WTC11 (cell line): ENCODE measurements at regions not wholly inside any gene's neighbourhood (a gene's known extent, or its start where the extent isn't known, plus 50 kb on each side); places are given as distances from the start of the nearest gene placed in this dataset.

Experiments used
- ATAC-seq: fragments of 200-7000 bp; cut with Tn5 transposase; 2 replicates; pipeline ENCODE4 v1.10.0; 2021; ENCODE audit warnings: mild to moderate bottlenecking, moderate library complexity
- CTCF ChIA-PET: fragments of 300-600 bp; sonication (Branson Sonifier 250); formaldehyde crosslinking; loops from one replicate; lab custom pipeline; 2021; ENCODE audit warnings: antibody characterized with exemption; lab: Charles Lee
- POLR2A ChIA-PET: fragments of 350-600 bp; sonication (Branson Sonifier 250); formaldehyde crosslinking; loops from one replicate; lab custom pipeline; 2021; ENCODE audit warnings: antibody characterized with exemption; lab: Charles Lee
- DNase-seq: peaks from one replicate; pipeline ENCODE4 v3.0.0; 2021; ENCODE audit warnings: low spot score
- H3K27ac Mint-ChIP-seq: 2 replicates; pipeline ENCODE4 v1.8.0; 2021; ENCODE audit warnings: mixed read lengths
- H3K27me3 Mint-ChIP-seq: 2 replicates; pipeline ENCODE4 v1.8.0; 2021; ENCODE audit warnings: low read depth, mild to moderate bottlenecking, moderate library complexity, mixed read lengths
- H3K36me3 Mint-ChIP-seq: 2 replicates; pipeline ENCODE4 v1.8.0; 2021; ENCODE audit warnings: mixed read lengths
- H3K4me1 Mint-ChIP-seq: 2 replicates; pipeline ENCODE4 v1.8.0; 2022; ENCODE audit warnings: mixed read lengths
- H3K4me3 Mint-ChIP-seq: 2 replicates; pipeline ENCODE4 v1.8.0; 2021; ENCODE audit warnings: mild to moderate bottlenecking, moderate library complexity, mixed read lengths
- H3K9me3 Mint-ChIP-seq: 2 replicates; pipeline ENCODE4 v1.8.0; 2021; ENCODE audit warnings: mixed read lengths
- E2F5 ChIP-seq: sonication (generic); formaldehyde crosslinking; IDR thresholded peaks from 2 replicates; pipeline ENCODE4 v1.8.1; 2022; ENCODE audit warnings: mild to moderate bottlenecking, moderate library complexity, missing genetic modification reagents
- FOXP4 ChIP-seq: sonication (generic); formaldehyde crosslinking; IDR thresholded peaks from 2 replicates; pipeline ENCODE4 v1.8.0; 2022; ENCODE audit warnings: mild to moderate bottlenecking, missing genetic modification reagents
- GRHL2 ChIP-seq: fragments of 250-450 bp; sonication (Bioruptor Pico); IDR thresholded peaks from 2 replicates; pipeline ENCODE4 v1.8.0; 2022; ENCODE audit warnings: mild to moderate bottlenecking, moderate library complexity; ENCODE audit not compliant: insufficient replicate concordance, severe bottlenecking
- IRF2 ChIP-seq: sonication (generic); formaldehyde crosslinking; IDR thresholded peaks from 2 replicates; pipeline ENCODE4 v1.8.0; 2022; ENCODE audit warnings: low read depth, missing genetic modification reagents, borderline replicate concordance
- MYBL2 ChIP-seq: sonication (generic); formaldehyde crosslinking; IDR thresholded peaks from 2 replicates; pipeline ENCODE4 v1.8.1; 2023; ENCODE audit warnings: mild to moderate bottlenecking, moderate library complexity, missing genetic modification reagents
- NFE2L1 ChIP-seq: sonication (generic); formaldehyde crosslinking; IDR thresholded peaks from 2 replicates; pipeline ENCODE4 v1.8.1; 2023; ENCODE audit warnings: missing genetic modification reagents
- PRDM15 ChIP-seq: sonication (generic); formaldehyde crosslinking; IDR thresholded peaks from 2 replicates; pipeline ENCODE4 v1.8.0; 2022; ENCODE audit warnings: missing genetic modification reagents
- PREB ChIP-seq: sonication (generic); formaldehyde crosslinking; IDR thresholded peaks from 2 replicates; pipeline ENCODE4 v1.8.1; 2022; ENCODE audit warnings: mild to moderate bottlenecking, missing genetic modification reagents, moderate library complexity, borderline replicate concordance
- RELA ChIP-seq: sonication (generic); formaldehyde crosslinking; IDR thresholded peaks from 2 replicates; pipeline ENCODE4 v1.8.1; 2022; ENCODE audit warnings: missing genetic modification reagents, mild to moderate bottlenecking, borderline replicate concordance
- SP1 ChIP-seq: sonication (generic); formaldehyde crosslinking; conservative IDR thresholded peaks from 2 replicates; pipeline ENCODE4 v1.8.1; 2022; ENCODE audit warnings: missing genetic modification reagents
- ZBTB21 ChIP-seq: sonication (generic); formaldehyde crosslinking; IDR thresholded peaks from 2 replicates; pipeline ENCODE4 v1.8.1; 2023; ENCODE audit warnings: mild to moderate bottlenecking, missing genetic modification reagents, borderline replicate concordance
- ZNF396 ChIP-seq: fragments of 250-450 bp; sonication (Bioruptor Pico); IDR thresholded peaks from 2 replicates; pipeline ENCODE4 v1.8.0; 2021; ENCODE audit warnings: mild to moderate bottlenecking, moderate library complexity, borderline replicate concordance
- ZNF416 ChIP-seq: fragments of 250-450 bp; sonication (Bioruptor Pico); IDR thresholded peaks from 2 replicates; pipeline ENCODE4 v1.9.0; 2021; ENCODE audit warnings: mild to moderate bottlenecking, inconsistent platforms
- TF ChIP-seq, protein P1 (sequence below): fragments of 200-600 bp; IDR thresholded peaks from 2 replicates; pipeline ENCODE4 v1.8.0; 2022; ENCODE audit warnings: antibody characterized with exemption
- TF ChIP-seq, protein P2 (sequence below): sonication (generic); formaldehyde crosslinking; IDR thresholded peaks from 2 replicates; pipeline ENCODE4 v1.8.0; 2023; ENCODE audit warnings: missing genetic modification reagents

GRCh38 chr21:25512095-25513081, 94.9 kb downstream of the MRPL39 start (continued):
- TF ChIP-seq PRDM15 (CRISPR knock-in tag): no peak
- no peak for TF ChIP-seq E2F5 (CRISPR knock-in tag)
- TF ChIP-seq NFE2L1 (CRISPR knock-in tag): no peak
- TF ChIP-seq RELA (CRISPR knock-in tag): no peak
- TF ChIP-seq ZNF416 (CRISPR knock-in tag): no peak
- TF ChIP-seq, protein P1, sequence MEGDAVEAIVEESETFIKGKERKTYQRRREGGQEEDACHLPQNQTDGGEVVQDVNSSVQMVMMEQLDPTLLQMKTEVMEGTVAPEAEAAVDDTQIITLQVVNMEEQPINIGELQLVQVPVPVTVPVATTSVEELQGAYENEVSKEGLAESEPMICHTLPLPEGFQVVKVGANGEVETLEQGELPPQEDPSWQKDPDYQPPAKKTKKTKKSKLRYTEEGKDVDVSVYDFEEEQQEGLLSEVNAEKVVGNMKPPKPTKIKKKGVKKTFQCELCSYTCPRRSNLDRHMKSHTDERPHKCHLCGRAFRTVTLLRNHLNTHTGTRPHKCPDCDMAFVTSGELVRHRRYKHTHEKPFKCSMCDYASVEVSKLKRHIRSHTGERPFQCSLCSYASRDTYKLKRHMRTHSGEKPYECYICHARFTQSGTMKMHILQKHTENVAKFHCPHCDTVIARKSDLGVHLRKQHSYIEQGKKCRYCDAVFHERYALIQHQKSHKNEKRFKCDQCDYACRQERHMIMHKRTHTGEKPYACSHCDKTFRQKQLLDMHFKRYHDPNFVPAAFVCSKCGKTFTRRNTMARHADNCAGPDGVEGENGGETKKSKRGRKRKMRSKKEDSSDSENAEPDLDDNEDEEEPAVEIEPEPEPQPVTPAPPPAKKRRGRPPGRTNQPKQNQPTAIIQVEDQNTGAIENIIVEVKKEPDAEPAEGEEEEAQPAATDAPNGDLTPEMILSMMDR: no peak
- TF ChIP-seq, all 79 proteins: peak for 0

DNA sequence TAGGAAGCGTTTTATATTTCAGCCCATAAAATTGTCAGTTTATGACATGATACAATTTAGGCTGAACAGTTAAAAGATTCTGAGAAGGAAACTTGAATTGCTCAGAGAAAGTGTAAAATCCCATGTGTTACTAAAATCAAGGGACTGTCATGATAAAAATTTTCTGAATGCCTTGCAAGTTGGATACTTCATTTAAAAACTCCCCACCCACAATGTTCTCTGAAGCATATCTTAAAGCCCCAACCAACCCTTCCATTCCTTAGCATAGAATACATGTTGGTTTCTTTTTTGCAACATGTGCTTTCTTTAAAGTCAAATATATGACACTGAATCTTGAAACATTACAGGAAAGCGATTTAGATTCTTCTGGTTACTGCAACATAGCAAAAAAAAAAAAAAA, 97.4 kb downstream of the MRPL39 start:
- TF ChIP-seq ZNF396 (no peak), NFE2L1 (CRISPR knock-in tag) (no peak), IRF2 (CRISPR knock-in tag) (no peak), ZBTB21 (CRISPR knock-in tag) (no peak), SP1 (CRISPR knock-in tag) (no peak), PREB (CRISPR knock-in tag) (no peak), FOXP4 (no peak), MYBL2 (CRISPR knock-in tag) (no peak), GRHL2 (CRISPR knock-in tag) (no peak)
- TF ChIP-seq, protein P2, sequence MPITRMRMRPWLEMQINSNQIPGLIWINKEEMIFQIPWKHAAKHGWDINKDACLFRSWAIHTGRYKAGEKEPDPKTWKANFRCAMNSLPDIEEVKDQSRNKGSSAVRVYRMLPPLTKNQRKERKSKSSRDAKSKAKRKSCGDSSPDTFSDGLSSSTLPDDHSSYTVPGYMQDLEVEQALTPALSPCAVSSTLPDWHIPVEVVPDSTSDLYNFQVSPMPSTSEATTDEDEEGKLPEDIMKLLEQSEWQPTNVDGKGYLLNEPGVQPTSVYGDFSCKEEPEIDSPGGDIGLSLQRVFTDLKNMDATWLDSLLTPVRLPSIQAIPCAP (CRISPR knock-in tag): no peak
- TF ChIP-seq, protein P1: no peak
- H3K4me3 Mint-ChIP-seq: no peak overlapping the region
- POLR2A ChIA-PET: no interaction called here
- H3K27me3 Mint-ChIP-seq: no peaks in the 10 kb centered on the region
- H3K9me3 Mint-ChIP-seq: no peaks in the 10 kb centered on the region
- H3K27ac Mint-ChIP-seq: no peak overlapping the region
- CTCF ChIA-PET: no interaction called here
- ATAC-seq: no peak
- H3K4me1 Mint-ChIP-seq: no peaks in the 10 kb centered on the region; the same call in 1 of the 2 replicates
- no peaks in the 10 kb centered on the region for H3K36me3 Mint-ChIP-seq
- DNase-seq: no peak
